PFSK-1 (cell line): ENCODE measurements at regions not wholly inside any gene's neighbourhood (a gene's known extent, or its start where the extent isn't known, plus 50 kb on each side); places are given as distances from the start of the nearest gene placed in this dataset.

Experiments
- POLR2AphosphoS5 ChIP-seq: IDR thresholded peaks from 2 replicates; pipeline ENCODE4 v1.6.1; 2012; ENCODE audit warnings: low read depth, mild to moderate bottlenecking, control low read depth, low read length, moderate library complexity
- TAF1 ChIP-seq: IDR thresholded peaks from 2 replicates; pipeline ENCODE4 v1.6.1; 2012; ENCODE audit warnings: low read length, control low read depth, borderline replicate concordance; ENCODE audit not compliant: insufficient read depth
- TF ChIP-seq, protein P1 (sequence below), 2 experiments: IDR thresholded peaks; 2 replicates each; pipeline versions ENCODE4 v1.6.1 to v1.8.0; 2011 to 2012; ENCODE audit warnings: low read depth in 2 of 2, low read length in 2 of 2, control low read depth in 1 of 2, inconsistent platforms in 1 of 2, mild to moderate bottlenecking in 1 of 2, moderate library complexity in 1 of 2; ENCODE audit not compliant: insufficient read depth in 1 of 2

DNA sequence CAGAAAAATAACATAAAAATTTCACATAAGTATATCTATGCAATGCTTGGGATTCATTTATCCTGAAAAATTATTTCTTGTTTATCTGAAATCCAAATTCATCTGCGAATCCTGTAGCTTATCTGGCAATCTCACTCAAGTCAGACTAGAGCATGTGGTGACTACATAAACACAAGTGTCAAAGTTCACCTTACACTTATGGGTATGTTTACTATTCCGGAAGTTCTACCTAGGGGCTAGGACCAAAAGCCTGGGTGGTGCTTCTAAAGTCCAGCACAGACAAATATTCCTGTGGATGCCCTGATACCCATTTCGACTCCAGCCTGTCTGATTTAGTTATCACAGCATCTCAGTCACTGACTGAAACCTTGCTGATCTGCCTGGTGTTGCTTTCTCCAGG, 364.0 kb downstream of the METTL4 start:
- TF ChIP-seq TAF1, result no peak
- TF ChIP-seq POLR2AphosphoS5, result no peak
- TF ChIP-seq, protein P1, sequence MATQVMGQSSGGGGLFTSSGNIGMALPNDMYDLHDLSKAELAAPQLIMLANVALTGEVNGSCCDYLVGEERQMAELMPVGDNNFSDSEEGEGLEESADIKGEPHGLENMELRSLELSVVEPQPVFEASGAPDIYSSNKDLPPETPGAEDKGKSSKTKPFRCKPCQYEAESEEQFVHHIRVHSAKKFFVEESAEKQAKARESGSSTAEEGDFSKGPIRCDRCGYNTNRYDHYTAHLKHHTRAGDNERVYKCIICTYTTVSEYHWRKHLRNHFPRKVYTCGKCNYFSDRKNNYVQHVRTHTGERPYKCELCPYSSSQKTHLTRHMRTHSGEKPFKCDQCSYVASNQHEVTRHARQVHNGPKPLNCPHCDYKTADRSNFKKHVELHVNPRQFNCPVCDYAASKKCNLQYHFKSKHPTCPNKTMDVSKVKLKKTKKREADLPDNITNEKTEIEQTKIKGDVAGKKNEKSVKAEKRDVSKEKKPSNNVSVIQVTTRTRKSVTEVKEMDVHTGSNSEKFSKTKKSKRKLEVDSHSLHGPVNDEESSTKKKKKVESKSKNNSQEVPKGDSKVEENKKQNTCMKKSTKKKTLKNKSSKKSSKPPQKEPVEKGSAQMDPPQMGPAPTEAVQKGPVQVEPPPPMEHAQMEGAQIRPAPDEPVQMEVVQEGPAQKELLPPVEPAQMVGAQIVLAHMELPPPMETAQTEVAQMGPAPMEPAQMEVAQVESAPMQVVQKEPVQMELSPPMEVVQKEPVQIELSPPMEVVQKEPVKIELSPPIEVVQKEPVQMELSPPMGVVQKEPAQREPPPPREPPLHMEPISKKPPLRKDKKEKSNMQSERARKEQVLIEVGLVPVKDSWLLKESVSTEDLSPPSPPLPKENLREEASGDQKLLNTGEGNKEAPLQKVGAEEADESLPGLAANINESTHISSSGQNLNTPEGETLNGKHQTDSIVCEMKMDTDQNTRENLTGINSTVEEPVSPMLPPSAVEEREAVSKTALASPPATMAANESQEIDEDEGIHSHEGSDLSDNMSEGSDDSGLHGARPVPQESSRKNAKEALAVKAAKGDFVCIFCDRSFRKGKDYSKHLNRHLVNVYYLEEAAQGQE (IDR thresholded peaks at IDR 0.05; ENCODE audit: insufficient read depth in 1 of 2, low read depth in 2 of 2, low read length in 2 of 2), result no peak
